Right lung (tissue), 2 donors: ENCODE measurements at regions not wholly inside any gene's neighbourhood (a gene's known extent, or its start where the extent isn't known, plus 50 kb on each side); places are given as distances from the start of the nearest gene placed in this dataset.

ENCODE experiments used
- DNase-seq, 2 donors: peaks; one replicate each; pipeline ENCODE4 v3.0.0-alpha.2; 2013

- DNase-seq = peak; percentile 37 to 56
Observed at GRCh38 chr2:15042801-15043217, 410.3 kb downstream of the LRATD1 start.

GRCh38 chr2:15043336-15044058, 411.0 kb downstream of the LRATD1 start:
- DNase-seq = no peak

- DNase-seq = no peak
Observed at GRCh38 chr2:15045054-15045453, 412.5 kb downstream of the LRATD1 start.

- DNase-seq = no peak
Observed at GRCh38 chr2:15047184-15047583, 414.7 kb downstream of the LRATD1 start.

- no peak for DNase-seq
Observed at GRCh38 chr2:15048000-15048399, 415.5 kb downstream of the LRATD1 start.

- DNase-seq = no peak
Observed at GRCh38 chr2:15049096-15049993, 416.8 kb downstream of the LRATD1 start.

- DNase-seq = no peak
Observed at GRCh38 chr2:15050483-15050882, 418.0 kb downstream of the LRATD1 start.

GRCh38 chr2:15053542-15053941, 421.0 kb downstream of the LRATD1 start:
- no peak for DNase-seq

GRCh38 chr2:15058015-15058720, 425.7 kb downstream of the LRATD1 start:
- no peak for DNase-seq

- DNase-seq = no peak
Observed at GRCh38 chr2:15058721-15059157, 426.2 kb downstream of the LRATD1 start.

GRCh38 chr2:15059870-15060512, 427.5 kb downstream of the LRATD1 start:
- no peak for DNase-seq

- no peak for DNase-seq
Observed at GRCh38 chr2:15061268-15061667, 428.8 kb downstream of the LRATD1 start.

- no peak for DNase-seq
Observed at GRCh38 chr2:15066138-15066537, 433.6 kb downstream of the LRATD1 start.

GRCh38 chr2:15069149-15069548, 436.6 kb downstream of the LRATD1 start:
- DNase-seq = no peak

- DNase-seq = no peak
Observed at GRCh38 chr2:15072836-15073235, 440.3 kb downstream of the LRATD1 start.

- DNase-seq = no peak
Observed at GRCh38 chr2:15073664-15074063, 441.1 kb downstream of the LRATD1 start.

GRCh38 chr2:15074319-15074718, 441.8 kb downstream of the LRATD1 start:
- no peak for DNase-seq

- no peak for DNase-seq
Observed at GRCh38 chr2:15074751-15075700, 442.5 kb downstream of the LRATD1 start.

GRCh38 chr2:15076668-15077067, 444.2 kb downstream of the LRATD1 start:
- DNase-seq = no peak

- no peak for DNase-seq
Observed at GRCh38 chr2:15081356-15081755, 448.8 kb downstream of the LRATD1 start.
